NCI-H2196 treated with DMSO at 0.1 percent for 48 hours (cell line): ENCODE measurements at regions not wholly inside any gene's neighbourhood (a gene's known extent, or its start where the extent isn't known, plus 50 kb on each side); places are given as distances from the start of the nearest gene placed in this dataset.
"Not testable (repeated sequence)": the region's sequence is repeated elsewhere in the genome, so short reads cannot be mapped to it uniquely, and the experiment has no call there.

Experiments used
- DNase-seq: peaks from one replicate; lab custom pipeline; 2025; ENCODE audit not compliant: unreplicated experiment; lab: John Stamatoyannopoulos, UW

DNA sequence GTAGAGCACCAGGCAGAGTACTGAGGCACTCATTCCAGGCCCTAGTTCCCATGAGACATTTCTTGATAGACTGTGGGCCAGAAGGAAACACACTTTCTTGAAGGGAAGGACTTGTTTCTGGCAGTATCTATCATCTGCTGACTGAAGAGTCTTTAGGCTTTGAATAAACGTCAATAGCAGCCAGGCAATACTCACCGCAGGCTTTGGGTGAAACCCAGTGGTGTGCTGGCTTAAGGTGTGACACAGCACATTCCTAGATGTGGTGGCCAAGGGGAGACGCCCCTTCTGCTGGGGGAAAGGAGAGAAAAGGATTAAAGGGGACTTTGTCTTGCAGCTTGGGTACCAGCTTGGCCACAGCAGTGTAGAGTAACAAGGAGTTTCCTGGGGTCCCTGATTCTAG lies 1039.6 kb downstream of the HACE1 start:
- no peak for DNase-seq

DNA sequence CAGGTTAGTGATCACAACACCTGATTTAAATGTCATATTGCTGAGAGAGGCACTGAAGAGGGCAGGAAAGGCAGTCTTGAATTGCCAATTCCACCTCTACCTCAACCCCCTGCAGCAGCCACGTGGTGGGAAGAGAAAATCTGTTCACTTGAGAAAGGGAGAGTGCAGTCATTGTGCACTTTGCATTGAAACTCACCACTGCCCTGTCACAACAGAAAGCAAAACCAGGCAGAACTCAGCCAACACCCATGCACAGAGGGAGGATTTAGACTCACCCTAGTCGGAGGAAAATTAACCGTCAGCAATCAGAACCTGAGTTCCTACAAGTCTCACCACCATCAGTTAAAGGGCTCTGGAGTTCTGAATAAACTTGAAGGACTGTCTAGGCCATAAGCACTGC lies 1040.2 kb downstream of the HACE1 start:
- DNase-seq, result no peak

DNA sequence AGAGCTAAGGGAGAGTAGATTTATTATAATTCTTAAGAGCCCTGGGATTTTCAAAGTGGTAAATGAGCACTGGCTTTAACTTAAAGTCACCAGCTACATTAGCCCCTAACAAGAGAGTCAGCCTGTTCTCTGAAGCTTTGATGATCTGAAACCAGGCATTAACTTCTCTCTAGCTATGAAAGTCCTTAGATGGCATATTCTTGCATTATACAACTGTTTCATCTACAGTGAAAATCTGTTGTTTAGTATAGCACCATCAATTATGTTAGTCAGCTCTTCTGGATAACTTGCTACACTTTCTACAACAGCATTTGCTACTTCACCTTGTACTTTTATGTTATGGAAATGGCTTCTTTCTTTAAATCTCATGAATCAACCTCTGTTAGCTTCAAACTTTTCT lies 1046.7 kb downstream of the HACE1 start:
- no peak for DNase-seq

DNA sequence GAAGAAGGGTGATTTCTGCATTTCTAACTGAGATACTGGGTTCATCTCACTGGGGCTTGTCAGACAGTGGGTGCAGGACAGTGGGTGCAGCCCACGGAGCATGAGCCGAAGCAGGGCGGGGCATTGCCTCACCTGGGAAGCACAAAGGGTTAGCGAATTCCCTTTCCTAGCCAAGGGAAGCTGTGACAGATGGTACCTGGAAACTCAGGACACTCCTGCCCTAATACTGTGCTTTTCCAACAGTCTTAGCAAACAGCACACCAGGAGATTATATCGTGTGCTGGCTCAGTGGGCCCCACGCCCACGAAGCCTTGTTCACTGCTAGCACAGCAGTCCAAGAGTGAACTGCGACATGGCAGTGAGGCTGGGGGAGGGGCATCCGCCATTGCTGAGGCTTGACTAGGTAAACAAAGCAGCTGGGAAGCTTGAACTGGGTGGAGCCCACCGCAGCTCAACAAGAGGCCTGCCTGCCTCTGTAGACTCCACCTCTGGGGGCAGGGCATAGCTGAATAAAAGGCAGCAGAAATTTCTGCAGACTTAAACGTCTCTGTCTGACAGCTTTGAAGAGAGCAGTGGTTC lies 1057.7 kb downstream of the HACE1 start:
- not testable (repeated sequence) for DNase-seq

DNA sequence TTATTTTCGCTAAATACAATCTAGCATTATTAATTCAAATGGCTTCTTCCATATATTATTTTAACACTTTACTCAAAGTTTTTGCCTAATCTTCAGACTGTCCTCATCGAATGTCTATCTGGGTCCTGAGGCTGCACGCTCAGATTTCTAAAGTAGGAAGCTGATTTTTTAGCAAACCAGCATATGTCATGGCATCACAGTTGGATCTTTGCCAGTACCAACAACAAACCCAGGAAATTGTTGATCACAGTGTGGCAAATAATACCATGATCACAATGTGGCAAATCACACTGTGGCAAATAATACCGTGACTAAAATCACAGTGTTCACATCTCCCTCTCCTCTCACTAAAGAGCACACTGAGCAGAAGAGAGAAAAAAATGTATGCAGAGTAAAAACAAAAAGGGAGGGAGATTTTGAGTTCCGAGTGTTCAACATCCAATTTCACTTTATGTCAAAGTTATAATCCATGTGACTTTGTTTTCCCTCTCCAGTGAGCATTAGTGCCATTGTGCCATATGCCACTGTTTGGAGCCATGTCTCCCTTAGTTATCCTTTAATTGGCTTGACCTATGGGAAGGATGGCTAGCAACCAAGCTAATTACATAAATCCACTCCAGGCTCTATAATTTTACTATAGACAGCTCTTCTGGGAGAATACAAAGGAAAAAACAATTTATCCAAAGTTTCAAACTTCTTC lies 1059.6 kb downstream of the HACE1 start:
- no peak for DNase-seq

DNA sequence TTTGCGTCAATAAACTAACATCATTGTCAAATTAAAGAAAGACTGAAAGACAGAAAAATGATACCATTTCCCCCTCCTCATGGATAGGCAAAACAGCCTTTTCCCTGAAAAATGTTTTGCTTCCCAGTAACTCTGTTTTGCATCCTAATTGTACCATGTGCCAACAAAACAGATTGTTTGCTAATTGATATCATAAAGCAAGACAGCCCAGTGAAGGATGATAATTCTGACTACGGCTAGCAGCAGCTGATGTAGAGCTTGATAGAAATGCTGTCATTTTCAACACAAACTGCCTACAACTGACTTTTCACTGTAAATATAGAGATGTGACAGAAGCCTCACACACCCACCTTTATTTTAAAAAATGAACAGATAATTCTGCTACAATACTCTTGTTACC lies 1061.6 kb downstream of the HACE1 start:
- DNase-seq, result no peak

DNA sequence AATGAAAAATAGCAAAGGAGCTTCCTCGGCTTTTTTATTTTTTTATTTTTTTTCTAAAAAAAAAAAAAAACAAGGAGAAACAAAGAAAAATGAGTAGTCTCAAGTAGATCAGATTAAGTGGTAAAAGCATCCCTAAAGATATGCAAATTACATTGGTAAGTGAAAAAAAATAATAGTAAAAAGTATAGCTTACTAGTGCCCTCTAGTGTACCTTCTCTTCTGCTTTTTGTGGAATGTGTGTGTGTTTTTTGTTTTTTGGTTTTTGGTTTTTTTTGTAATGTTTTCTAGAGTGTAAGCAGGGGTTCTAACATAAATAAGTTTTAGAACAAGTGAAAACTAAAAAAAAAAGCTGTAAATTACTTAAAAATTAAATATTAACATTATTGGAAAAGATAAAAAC lies 1062.0 kb downstream of the HACE1 start:
- DNase-seq, result no peak

DNA sequence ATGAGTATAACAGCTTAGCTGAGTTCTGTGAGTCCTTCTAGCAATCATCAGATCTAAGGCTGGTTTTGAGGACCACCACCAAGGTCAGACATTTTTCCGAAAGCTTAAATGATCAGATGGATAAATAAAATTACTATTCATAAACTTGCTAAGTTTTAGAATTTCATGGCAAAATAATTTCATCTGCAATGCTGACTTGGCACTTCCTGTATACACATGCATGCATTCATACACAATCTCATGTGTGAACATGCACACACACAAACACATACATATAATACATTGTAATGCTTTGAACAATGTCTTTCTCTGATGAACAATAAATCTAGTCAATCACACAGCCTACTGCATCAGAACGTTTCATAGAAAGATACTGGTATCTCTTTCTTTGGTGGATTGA lies 1068.3 kb downstream of the HACE1 start:
- DNase-seq, result no peak

DNA sequence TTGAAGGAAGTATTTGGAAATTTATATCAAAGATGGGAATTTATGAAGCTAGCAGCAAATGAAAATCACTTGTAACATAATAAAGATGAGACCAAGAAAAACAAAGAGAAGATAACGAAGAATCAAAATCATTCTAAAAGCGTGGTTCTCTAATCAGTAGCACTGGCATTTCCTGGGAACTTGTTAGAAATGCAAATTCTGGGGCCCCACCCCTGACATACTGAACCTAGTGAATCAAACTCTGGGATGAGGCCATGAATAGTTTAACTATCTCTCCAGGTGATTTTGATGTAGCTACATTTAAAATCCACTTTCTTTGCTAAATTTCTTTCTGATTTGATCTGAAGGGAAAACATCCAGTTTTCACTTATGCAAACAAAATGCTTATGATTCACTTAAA lies 1075.6 kb downstream of the HACE1 start:
- DNase-seq, result no peak

DNA sequence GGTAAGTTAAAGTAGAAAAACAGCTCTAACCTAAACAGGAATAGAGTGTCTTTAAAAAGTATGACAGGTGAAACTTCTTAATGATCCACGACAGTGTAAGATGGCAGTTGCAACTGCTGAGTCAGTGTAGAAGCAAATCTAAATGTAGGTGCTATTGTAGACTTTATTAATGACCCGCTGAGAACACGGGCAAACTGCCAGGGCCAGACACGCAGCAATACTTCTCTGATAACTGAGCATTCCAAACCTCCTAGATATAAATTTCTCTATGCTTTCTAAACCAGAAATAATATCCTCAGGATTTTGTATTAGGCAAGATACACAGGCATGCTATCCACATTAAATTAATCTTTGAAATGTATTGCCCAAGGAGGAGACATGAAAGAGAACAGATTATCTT lies 1076.4 kb downstream of the HACE1 start:
- no peak for DNase-seq

DNA sequence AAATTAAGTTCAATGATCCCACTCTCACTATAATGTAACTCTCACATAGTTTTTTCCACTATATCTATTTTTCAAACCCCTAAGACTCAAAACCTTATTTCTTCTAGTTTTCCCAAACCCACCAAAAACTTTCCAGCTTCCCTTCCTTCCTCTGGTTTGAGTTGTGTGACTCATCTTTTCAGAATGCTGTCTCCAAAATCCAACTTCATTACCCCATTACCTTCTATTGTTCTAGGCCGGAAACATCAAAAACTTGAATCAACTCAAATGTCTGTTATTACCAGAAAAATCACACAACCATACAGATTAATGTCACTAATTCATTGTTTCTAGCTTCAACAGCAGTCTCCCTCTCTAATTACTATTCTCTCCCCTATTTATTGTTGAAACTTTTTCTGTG lies 1090.3 kb downstream of the HACE1 start:
- no peak for DNase-seq

DNA sequence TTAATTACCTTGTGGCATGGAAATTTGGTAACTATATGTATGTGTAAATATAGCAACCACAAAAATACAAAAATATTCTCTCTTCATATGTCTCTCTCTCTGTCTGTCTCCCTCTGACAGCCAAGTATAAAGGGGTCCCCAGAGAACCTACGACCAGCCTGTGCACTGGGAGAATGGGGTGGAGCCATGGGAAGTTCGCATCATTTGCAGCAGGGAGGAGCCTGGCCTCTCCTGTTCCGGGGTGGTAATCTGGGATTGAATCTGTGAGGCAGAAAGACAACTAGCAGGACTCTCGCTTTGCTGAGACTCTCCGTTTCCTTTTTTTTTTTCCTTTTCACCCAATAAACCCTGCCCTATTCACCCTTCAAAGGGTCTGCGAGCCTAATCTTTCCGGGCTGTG lies 1109.1 kb downstream of the HACE1 start:
- no peak for DNase-seq

DNA sequence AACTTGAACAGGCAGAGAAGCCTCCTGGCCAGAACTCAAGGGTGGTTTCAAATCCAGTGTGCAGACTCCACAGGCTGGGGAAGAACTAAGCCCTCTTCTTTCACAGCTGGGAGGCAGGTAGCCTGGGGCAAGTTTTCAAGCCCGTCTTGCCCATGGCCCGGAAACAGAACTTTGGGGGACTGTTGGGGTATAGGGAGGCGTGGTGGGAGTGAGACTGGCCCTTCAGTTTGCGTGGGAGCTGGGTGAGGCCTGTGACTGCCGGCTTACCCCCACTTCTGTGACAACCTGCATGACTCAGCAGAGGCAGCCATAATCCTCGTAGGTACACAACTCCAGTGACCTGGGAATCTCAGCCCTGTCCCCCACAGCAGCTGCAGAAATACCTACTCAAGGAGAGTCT lies 1125.7 kb downstream of the HACE1 start:
- DNase-seq, result no peak

DNA sequence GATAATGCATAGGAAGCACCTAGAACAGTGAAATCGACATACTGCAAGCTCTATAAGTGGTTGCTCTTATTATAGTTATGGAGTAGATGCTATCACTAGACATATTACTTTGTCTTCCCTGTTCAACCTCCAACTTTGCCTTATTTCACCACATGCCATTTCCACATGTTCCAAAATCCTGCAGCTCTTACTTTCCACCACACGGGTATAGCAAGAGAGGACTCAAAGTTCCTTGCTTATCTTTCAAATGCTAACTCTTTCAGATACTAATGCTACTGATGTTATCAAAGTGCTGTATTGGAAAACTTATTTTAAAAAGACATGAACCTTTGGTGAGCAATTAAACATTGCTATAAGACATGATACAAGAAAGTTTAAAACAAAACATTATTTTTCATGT lies 1130.1 kb downstream of the HACE1 start:
- no peak for DNase-seq

DNA sequence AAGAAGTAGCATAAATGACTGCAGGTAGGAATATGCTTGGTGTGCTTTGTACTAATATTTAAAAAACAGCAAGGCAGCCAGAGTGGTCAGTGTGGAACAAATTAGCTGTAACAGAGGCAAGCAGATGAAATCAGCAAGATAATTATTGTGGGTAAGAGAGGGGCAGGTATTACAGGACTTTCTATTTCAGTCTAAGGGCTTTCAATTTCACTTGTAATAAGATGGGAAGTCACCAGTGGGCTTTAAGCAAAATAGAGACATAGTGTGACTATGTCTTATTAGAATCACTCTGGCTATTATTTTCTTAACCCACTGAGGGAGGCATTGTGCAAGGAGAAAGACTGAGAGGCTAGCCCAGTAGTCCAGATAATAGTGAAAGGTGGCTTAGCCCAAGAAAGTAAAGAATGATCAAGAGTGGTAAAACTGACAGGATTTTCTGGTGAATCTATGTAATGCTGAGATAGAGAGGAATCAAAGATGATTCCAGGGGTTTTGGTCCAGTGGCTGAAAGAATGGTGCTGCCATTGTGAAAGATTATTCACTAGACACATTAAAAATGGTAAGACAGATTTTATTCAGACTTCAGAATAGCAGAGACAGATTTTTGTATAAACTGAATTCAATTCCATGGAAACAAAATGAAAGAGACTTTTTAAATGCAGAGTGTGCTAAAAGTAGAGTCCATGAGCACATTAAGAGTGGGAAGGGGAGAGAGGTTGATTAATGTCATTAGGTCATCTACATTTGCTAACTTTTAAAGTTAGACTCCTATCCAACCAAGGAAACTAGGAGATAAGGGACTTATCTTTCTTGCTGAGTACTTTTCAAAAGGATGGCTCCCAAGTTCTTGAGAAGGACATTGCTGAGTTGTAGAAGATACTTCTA lies 1136.0 kb downstream of the HACE1 start:
- DNase-seq, result no peak

DNA sequence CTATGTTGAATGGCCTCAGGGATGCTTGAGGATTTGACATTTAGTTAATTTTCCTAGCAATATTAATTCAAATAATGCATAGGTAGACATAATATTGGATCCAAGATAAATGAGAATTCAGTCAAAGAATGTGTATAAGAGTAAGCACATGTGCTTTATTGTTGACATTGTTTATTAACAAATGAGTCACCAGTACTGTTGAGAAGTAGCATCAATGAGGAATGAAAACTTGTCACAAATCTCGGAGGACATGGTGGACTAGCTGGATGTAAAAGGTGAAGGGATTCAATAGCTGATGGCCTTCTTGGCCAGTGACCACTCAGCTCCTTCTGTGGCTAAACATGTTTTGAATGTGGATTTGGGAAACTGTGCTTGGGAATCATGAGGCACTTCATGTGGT lies 1137.0 kb downstream of the HACE1 start:
- DNase-seq, result no peak

DNA sequence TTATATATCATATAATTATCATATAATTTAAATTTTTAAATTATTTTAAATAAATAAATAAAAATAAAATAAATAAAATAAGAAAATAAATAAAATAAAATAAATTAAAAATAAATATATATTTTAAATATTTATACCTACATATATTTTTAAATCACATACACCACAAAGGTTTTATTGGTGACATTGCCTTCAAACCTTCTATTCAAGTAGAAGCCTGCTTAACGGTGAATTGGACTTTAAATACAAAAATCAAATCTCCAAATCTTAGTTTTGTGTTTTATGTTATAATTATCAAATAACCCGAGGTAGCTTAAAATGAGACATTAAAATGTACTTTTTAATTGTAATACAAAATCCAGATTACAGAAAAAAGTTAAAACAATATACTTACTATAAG lies 1137.8 kb downstream of the HACE1 start:
- no peak for DNase-seq

DNA sequence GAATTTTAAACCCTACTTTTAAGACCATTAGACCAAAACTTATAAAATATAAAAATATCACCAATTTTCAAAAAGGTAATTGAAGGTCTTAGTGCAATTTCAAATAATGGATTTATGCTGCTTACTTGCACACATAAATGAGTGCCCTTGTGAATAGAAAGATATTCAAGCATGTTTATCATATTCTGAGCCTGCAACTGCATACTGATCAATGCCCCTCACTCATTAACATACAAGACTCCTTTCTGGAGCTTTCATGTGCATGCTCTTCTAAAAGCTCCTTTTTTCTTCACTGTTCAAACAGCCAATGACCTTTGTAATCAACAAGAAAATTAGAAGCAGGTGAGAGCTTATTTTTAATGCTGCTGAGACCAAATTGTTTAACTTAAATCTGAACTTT lies 1139.3 kb downstream of the HACE1 start:
- DNase-seq, result no peak

DNA sequence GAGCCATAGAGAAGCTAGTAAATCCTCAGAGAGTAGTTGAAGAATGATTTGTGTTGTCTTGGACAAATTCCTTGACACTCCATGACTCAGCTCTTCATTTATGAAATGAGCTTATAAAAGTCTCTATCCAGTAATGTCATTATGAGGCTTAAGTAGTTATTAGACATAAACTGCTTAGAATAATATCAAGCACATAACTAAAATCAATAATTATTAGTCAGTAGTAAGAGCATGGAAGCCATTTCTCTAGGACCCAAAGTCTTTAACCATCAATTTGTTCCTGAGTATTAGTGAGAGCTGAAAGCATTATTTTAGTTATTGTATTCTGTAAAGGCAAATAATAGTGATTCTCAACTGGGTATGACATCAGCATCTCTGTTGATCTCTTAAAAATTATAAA lies 1140.2 kb downstream of the HACE1 start:
- no peak for DNase-seq

DNA sequence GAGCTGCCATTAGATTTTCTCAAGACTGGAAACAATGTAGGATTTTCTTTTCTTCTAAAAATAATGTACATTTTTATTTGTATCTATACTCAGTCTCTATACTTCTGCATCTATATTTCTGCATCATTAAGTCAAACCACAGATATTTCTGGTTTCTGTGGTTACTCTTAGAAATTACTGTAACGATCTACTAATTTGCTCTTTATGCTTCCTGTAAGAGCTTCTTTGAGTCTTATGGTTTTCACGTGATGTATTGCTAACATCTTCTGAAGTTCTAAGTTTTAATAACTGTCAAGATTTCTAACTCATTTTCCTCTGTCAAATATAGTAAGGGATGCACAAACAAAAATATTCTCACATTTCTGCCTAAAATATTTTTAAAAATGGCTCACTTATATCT lies 1144.5 kb downstream of the HACE1 start:
- DNase-seq, result no peak

DNA sequence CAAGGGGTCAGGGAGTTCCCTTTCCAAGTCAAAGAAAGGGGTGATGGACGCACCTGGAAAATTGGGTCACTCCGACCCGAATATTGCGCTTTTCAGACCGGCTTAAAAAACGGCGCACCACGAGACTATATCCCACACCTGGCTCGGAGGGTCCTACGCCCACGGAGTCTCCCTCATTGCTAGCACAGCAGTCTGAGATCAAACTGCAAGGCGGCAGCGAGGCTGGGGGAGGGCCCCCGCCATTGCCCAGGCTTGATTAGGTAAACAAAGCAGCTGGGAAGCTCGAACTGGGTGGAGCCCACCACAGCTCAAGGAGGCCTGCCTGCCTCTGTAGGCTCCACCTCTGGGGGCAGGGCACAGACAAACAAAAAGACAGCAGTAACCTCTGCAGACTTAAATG lies 1150.5 kb downstream of the HACE1 start:
- not testable (repeated sequence) for DNase-seq

DNA sequence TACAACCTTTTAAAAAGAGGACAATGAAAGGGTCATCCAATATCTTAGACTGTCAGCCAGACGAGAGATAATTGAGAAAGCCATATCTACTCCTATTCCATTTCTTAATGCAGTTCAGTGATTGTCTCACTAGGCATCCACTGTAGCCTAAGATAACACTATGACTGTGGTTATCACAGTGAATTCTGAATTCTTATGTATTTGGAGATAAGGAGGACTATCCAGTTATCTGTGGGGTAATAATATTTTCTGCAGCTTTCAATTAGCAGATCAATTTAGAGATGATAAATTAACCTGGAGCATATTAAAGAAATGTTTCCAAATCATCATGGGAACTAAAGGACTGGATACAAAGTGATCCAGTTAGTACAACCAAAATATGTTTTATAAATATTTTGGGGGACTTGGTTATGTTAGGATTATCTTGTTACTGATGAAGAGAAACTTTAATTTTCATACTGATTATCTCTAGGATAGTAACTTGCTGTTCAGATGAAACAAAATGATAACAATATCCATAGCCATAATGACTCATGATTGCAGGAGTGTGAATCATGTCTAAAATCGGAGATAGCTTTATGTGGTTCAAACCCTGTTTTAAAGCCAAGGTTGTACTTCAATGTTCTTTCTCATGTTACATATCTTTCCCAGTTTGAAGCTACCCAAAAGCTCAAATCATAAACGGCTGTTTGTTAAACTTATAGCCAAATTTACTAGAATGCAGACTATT lies 1152.0 kb downstream of the HACE1 start:
- DNase-seq, result no peak
